Upper lobe of right lung (tissue), 1 donor: ENCODE measurements at regions not wholly inside any gene's neighbourhood (a gene's known extent, or its start where the extent isn't known, plus 50 kb on each side); places are given as distances from the start of the nearest gene placed in this dataset.

Source experiments
- ATAC-seq: fragments of 200-7000 bp; cut with Tn5 transposase; one replicate; pipeline ENCODE4 v1.9.1; 2020; ENCODE audit warnings: mild to moderate bottlenecking, moderate library complexity
- DNase-seq: peaks from one replicate; pipeline ENCODE4 v3.0.0-alpha.2; 2020
- H3K27ac ChIP-seq: fragments of 200-600 bp; one replicate; pipeline ENCODE4 v1.8.0; 2022
- H3K27me3 ChIP-seq: fragments of 200-600 bp; one replicate; pipeline ENCODE4 v1.8.0; 2022; ENCODE audit warnings: mild to moderate bottlenecking
- H3K36me3 ChIP-seq: fragments of 200-600 bp; one replicate; pipeline ENCODE4 v1.8.0; 2022
- H3K4me1 ChIP-seq: fragments of 200-600 bp; one replicate; pipeline ENCODE4 v1.8.0; 2022
- H3K4me3 ChIP-seq: fragments of 200-600 bp; one replicate; pipeline ENCODE4 v1.8.0; 2022; ENCODE audit warnings: mild to moderate bottlenecking
- H3K9me3 ChIP-seq: fragments of 200-600 bp; one replicate; pipeline ENCODE4 v1.8.0; 2022
- CTCF ChIP-seq: fragments of 200-600 bp; IDR thresholded peaks from one replicate; pipeline ENCODE4 v1.8.0; 2022; ENCODE audit warnings: antibody characterized with exemption
- intact Hi-C: fragments of 100-400 bp; cut with DNase I; formaldehyde crosslinking; loops from one replicate; pipeline ENCODE4 v1.11.0; 2022
- donor health status: DM: no; HTN: yes; CAD: no; lungs with severe emphysema.

DNA sequence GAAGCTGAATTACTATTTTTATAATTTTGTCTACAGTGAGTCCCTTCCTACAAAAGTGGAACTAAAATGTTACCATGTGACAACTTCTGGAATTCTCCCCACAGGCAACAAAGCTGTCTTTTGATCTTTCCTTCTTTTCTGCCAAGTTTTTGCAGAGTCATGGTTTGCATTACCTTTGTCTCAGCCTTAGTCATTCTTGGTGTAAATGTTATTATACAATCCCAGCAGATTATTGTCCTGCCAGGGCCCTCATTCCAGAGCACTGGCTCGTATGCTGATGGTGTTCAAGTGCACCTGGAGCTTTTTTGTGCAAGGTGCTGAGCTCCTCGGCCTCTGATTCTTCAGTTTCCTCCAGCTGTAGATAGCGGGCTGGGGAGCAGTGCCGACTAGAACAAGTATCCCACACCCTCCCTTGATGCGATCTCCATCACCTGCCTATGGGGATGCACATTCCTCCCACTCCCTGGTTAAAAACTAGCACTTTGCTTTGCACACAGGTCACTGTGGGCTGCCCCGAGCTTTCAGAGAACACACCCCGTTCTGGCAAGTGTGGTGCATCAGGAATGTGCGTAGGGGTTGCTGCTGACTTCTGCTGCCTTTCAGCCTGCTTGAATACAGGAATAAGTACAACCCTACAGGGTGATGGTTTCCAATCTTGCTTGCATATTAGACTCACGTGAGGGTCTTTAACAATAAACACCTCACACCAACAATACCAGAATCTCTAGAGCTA, 263.6 kb downstream of the RNF144A start:
- DNase-seq (no peak), ATAC-seq (no peak)
- Histone ChIP-seq H3K36me3 (no peaks in the 10 kb centered on the region), H3K27ac (no peak overlapping the region), H3K9me3 (no peaks in the 10 kb centered on the region), H3K27me3 (no peaks in the 10 kb centered on the region), H3K4me3 (no peak overlapping the region), H3K4me1 (no peaks in the 10 kb centered on the region)
- TF ChIP-seq CTCF, result no peak
- intact Hi-C loops, result no loop called here

- no peak for ATAC-seq
- H3K4me3 ChIP-seq, result no peak overlapping the region
These were observed 265.3 kb downstream of the RNF144A start for GRCh38 chr2:7182525-7182924.

DNA sequence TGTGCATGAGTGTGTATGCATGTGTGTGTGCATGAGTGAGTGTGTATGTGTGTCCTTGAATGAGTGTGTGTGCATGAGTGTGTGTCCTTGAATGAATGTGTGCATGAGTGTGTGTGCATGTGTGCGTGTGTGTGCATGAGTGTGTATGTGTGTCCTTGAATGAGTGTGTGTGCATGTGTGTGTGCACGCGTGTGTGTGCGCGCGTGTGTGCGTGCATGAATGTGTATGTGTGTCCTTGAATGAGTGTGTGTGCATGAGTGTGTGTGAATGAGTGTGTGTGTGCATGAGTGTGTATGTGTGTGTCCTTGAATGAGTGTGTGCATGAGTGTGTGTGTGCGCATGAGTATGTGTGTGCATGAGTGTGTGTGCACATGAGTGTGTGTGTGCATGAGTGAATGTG, 271.9 kb downstream of the RNF144A start:
- no peak for ATAC-seq
- no peak for TF ChIP-seq CTCF
- Histone ChIP-seq H3K4me3 (no peak overlapping the region), H3K4me1 (no peaks in the 10 kb centered on the region), H3K9me3 (no peaks in the 10 kb centered on the region), H3K36me3 (no peaks in the 10 kb centered on the region), H3K27ac (no peak overlapping the region), H3K27me3 (no peaks in the 10 kb centered on the region)
- intact Hi-C loops, result no loop called here
- DNase-seq, result no peak

More at GRCh38 chr2:7182525-7182924, 265.3 kb downstream of the RNF144A start:
- intact Hi-C loops, result no loop called here
- Histone ChIP-seq H3K36me3 (no peaks in the 10 kb centered on the region), H3K27ac (no peak overlapping the region), H3K4me1 (no peaks in the 10 kb centered on the region), H3K27me3 (no peaks in the 10 kb centered on the region), H3K9me3 (no peaks in the 10 kb centered on the region)
- no peak for TF ChIP-seq CTCF
- DNase-seq, result no peak

DNA sequence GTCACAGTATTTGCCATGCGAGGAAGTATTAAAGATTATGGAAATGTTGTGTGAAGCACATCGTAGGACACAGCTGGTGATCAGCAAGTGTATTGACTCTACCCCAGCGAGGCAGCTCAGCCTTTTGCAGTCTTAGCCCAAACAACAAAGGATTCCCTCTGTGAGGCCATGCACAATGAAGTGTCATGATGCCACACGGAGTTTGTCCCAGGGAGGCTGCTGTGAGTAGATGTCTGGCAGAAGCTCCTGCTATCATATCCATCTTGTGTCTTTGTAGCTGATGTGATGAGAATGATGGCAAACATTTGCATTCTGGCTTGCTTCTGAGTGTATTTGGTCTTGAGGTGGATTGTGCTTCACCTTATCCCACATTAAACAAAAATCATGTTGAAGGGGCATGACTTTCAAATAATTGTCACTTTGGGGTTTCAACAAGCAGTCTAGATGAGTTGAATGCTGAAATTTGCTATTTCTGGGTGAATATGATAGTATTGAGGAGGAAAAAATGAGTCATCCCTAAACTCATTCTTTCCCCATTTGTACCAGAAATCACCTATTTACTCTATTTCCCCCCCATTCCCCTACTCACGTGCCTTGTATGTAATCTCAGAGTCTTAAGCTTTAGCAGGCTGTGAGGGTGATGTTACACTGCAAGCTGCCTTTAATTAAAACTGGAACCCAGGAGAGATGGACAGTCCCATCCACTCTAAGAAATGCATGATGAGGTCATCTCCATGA, 273.5 kb downstream of the RNF144A start:
- Histone ChIP-seq H3K27me3 (no peaks in the 10 kb centered on the region), H3K4me1 (no peaks in the 10 kb centered on the region), H3K27ac (no peak overlapping the region), H3K36me3 (no peaks in the 10 kb centered on the region), H3K9me3 (no peaks in the 10 kb centered on the region), H3K4me3 (no peak overlapping the region)
- ATAC-seq (no peak), DNase-seq (no peak)
- no peak for TF ChIP-seq CTCF
- intact Hi-C loops, result no loop called here

DNA sequence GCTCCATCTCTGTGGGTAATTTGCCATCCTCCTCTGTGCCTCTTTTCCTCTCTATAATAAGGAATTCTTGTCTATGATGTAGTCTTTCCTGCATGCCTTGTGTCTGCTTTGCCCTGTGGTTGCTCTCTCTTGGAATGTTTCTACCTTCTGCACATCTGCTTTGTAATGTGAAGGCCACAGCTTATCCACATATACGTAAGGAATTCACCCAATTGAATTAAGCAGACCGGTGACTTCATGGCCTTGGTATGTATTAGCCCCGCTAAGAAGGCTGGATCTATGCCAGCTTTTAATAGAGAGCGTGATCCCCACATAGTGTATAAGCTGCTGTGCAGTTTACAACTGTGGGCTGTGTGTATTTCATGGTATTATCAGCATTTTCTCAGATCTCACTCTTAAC, 274.7 kb downstream of the RNF144A start:
- TF ChIP-seq CTCF, result no peak
- DNase-seq (no peak), ATAC-seq (no peak)
- no peaks in the 10 kb centered on the region for H3K27me3 ChIP-seq
- intact Hi-C loops, result no loop called here
- no peaks in the 10 kb centered on the region for H3K4me1 ChIP-seq
- no peak overlapping the region for H3K27ac ChIP-seq
- H3K4me3 ChIP-seq, result no peak overlapping the region
- no peaks in the 10 kb centered on the region for H3K36me3 ChIP-seq
- no peaks in the 10 kb centered on the region for H3K9me3 ChIP-seq
